ENCODE measurements at regions not wholly inside any gene's neighbourhood (a gene's known extent, or its start where the extent isn't known, plus 50 kb on each side); places are given as distances from the start of the nearest gene placed in this dataset.

DNA sequence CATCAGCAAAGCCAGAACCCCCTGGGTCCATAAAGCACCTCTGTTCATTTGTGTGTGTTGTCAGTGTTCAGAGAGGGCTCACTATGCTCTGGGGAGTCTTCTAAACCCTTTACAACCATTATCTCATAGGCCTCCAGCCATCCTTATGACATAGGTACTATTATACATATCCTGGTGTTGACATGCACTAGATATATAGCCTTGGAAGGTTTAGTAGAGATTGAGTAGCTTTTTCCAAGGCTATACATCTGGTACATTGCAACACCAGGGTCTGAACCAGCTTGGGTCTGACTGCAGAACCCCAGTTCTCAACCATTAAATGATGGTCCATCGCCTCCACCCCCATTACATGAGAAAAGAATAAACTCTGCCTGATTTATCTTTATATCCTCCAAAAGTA is 253.6 kb upstream of the MKLN1 start:
- Histone ChIP-seq H2AFZ (ENCODE audit: control insufficient read depth, low read length) (no peak overlapping the region), H3K4me1 (ENCODE audit: control insufficient read depth, extremely low read depth, insufficient read depth, low read length) (peaks cover 15% of the 10 kb centered on the region), H3K9me3 (ENCODE audit: control insufficient read depth, low read depth, low read length) (no peaks in the 10 kb centered on the region), H4K20me1 (ENCODE audit: control insufficient read depth, extremely low read depth, insufficient read depth, low read length) (no peaks in the 10 kb centered on the region), H3K36me3 (ENCODE audit: control insufficient read depth in 2 of 2, extremely low read depth in 1 of 2, insufficient read depth in 2 of 2, low read length in 2 of 2) (no peaks in the 10 kb centered on the region), H3K4me2 (ENCODE audit: control insufficient read depth, extremely low read depth, insufficient read depth, low read depth, low read length) (no peak overlapping the region), H3K9ac (ENCODE audit: control insufficient read depth, extremely low read depth, insufficient read depth, low read length) (no peak overlapping the region), H3K27ac (ENCODE audit: control insufficient read depth, insufficient read depth, low read length) (no peak overlapping the region), H3K9me1 (ENCODE audit: control insufficient read depth, extremely low read depth, insufficient read depth, low read length) (no peaks in the 10 kb centered on the region), H3K79me2 (ENCODE audit: control insufficient read depth, insufficient read depth, low read length) (no peaks in the 10 kb centered on the region), H3K4me3 (ENCODE audit: control insufficient read depth in 2 of 3, extremely low read depth in 1 of 3, insufficient read depth in 2 of 3, low read depth in 1 of 3, low read length in 3 of 3) (no peak overlapping the region), H3K27me3 (ENCODE audit: control insufficient read depth, extremely low read depth, insufficient read depth, low read length) (no peaks in the 10 kb centered on the region)
- TF ChIP-seq CTCF (optimal IDR thresholded peaks at IDR 0.05 in 1 of 3, IDR thresholded peaks at IDR 0.05 in 1 of 3, conservative IDR thresholded peaks at IDR 0.05 in 1 of 3; ENCODE audit: extremely low read depth in 1 of 3, insufficient read depth in 2 of 3, low read length in 3 of 3) (no peak), EZH2 (IDR thresholded peaks at IDR 0.05; ENCODE audit: low read length) (no peak)
- DNase-seq (ENCODE audit: low read depth, low spot score) (no peak), FAIRE-seq (no peak)
- dilution Hi-C loops (cut with MboI; ENCODE audit: extremely low pct_ligation_motif_present, low sequenced_read_pairs) = no loop called here

DNA sequence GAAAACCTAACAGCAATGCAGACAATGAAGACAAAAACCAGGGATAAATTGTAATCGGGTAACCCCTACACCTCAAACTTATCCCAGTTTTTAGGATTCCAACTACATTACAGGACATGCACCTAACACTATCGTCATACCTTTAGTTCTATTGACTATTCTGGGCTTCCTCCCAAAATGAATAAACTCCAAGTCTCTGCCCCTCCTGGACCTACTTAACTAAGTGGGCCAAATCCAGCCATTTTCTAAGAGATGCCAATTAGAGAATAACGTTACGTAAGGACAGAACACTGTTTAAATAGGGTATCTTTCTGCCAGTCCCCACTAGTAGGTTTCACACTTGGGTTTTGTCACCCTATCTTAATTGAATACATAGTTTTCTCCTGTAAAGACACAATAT is 253.1 kb upstream of the MKLN1 start:
- H3K27ac ChIP-seq (ENCODE audit: control insufficient read depth, insufficient read depth, low read length) = no peak overlapping the region
- dilution Hi-C loops (cut with MboI; ENCODE audit: extremely low pct_ligation_motif_present, low sequenced_read_pairs) = no loop called here
- no peak overlapping the region for H3K4me2 ChIP-seq (ENCODE audit: control insufficient read depth, extremely low read depth, insufficient read depth, low read depth, low read length)
- H2AFZ ChIP-seq (ENCODE audit: control insufficient read depth, low read length) = no peak overlapping the region
- H3K79me2 ChIP-seq (ENCODE audit: control insufficient read depth, insufficient read depth, low read length) = no peaks in the 10 kb centered on the region
- H4K20me1 ChIP-seq (ENCODE audit: control insufficient read depth, extremely low read depth, insufficient read depth, low read length) = no peaks in the 10 kb centered on the region
- no peaks in the 10 kb centered on the region for H3K9me3 ChIP-seq (ENCODE audit: control insufficient read depth, low read depth, low read length)
- no peak for TF ChIP-seq EZH2 (IDR thresholded peaks at IDR 0.05; ENCODE audit: low read length)
- TF ChIP-seq CTCF (optimal IDR thresholded peaks at IDR 0.05 in 1 of 3, IDR thresholded peaks at IDR 0.05 in 1 of 3, conservative IDR thresholded peaks at IDR 0.05 in 1 of 3; ENCODE audit: extremely low read depth in 1 of 3, insufficient read depth in 2 of 3, low read length in 3 of 3) = no peak
- peaks cover 15% of the 10 kb centered on the region for H3K4me1 ChIP-seq (ENCODE audit: control insufficient read depth, extremely low read depth, insufficient read depth, low read length)
- no peaks in the 10 kb centered on the region for H3K27me3 ChIP-seq (ENCODE audit: control insufficient read depth, extremely low read depth, insufficient read depth, low read length)
- DNase-seq (ENCODE audit: low read depth, low spot score) = no peak
- H3K4me3 ChIP-seq (ENCODE audit: control insufficient read depth in 2 of 3, extremely low read depth in 1 of 3, insufficient read depth in 2 of 3, low read depth in 1 of 3, low read length in 3 of 3) = no peak overlapping the region
- H3K36me3 ChIP-seq (ENCODE audit: control insufficient read depth in 2 of 2, extremely low read depth in 1 of 2, insufficient read depth in 2 of 2, low read length in 2 of 2) = no peaks in the 10 kb centered on the region
- FAIRE-seq = no peak
- no peaks in the 10 kb centered on the region for H3K9me1 ChIP-seq (ENCODE audit: control insufficient read depth, extremely low read depth, insufficient read depth, low read length)
- H3K9ac ChIP-seq (ENCODE audit: control insufficient read depth, extremely low read depth, insufficient read depth, low read length) = no peak overlapping the region

Data from keratinocyte (primary cell).